ENCODE measurements at regions not wholly inside any gene's neighbourhood (a gene's known extent, or its start where the extent isn't known, plus 50 kb on each side); places are given as distances from the start of the nearest gene placed in this dataset.
"Not testable (repeated sequence)": the region's sequence is repeated elsewhere in the genome, so short reads cannot be mapped to it uniquely, and the experiment has no call there.

DNA sequence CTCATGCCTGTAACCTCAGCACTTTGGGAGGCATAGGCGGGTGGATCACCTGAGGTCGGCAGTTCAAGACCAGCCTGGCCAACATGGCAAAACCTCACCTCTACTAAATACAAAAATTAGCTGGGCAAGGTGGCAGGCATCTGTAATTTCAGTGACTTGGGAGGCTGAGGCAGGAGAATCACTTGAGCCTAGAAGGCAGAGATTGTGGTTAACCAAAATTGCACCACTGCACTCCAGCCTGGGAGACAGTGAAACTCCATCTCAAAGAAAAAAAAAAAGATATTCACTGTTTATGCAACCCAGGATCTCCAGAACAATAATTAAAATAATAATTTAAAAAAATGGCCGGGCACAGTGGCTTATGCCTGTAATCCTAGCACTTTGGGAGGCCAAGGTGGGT, 247.5 kb downstream of the LIPI start:
- DNase-seq (ENCODE audit: extremely low spot score, unreplicated experiment); H3K4me3 Mint-ChIP-seq (ENCODE audit: unreplicated experiment); H3K27ac Mint-ChIP-seq (ENCODE audit: unreplicated experiment); H3K36me3 Mint-ChIP-seq (ENCODE audit: unreplicated experiment); H3K27me3 Mint-ChIP-seq (ENCODE audit: unreplicated experiment); H3K4me1 Mint-ChIP-seq (ENCODE audit: unreplicated experiment): not testable (repeated sequence)
- peaks cover 20% of the 10 kb centered on the region for H3K9me3 Mint-ChIP-seq (ENCODE audit: unreplicated experiment)

DNA sequence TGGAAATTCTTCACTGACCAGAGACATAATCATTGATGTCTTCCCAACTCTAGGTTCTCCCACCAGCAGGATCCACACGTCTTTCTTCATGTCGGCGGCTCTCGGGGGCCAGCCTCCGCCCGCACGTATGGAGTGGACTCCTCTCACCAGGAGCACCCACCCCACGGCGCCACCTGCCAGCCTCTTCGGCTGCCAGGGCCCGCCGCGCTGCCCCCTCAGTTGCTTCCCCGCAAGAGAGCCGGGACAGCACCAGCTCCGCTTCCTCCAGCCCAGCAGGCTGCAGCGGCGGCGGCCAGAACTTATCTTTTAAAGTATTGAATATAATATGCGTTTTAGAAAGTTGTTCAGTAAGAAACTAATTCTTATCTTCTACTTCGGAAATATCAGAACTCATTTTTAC, 273.5 kb downstream of the LIPI start:
- Mint-ChIP-seq H3K4me1 (ENCODE audit: unreplicated experiment) (no peaks in the 10 kb centered on the region), H3K27me3 (ENCODE audit: unreplicated experiment) (no peaks in the 10 kb centered on the region), H3K36me3 (ENCODE audit: unreplicated experiment) (no peaks in the 10 kb centered on the region), H3K9me3 (ENCODE audit: unreplicated experiment) (peaks cover 17% of the 10 kb centered on the region), H3K4me3 (ENCODE audit: unreplicated experiment) (no peak overlapping the region), H3K27ac (ENCODE audit: unreplicated experiment) (no peak overlapping the region)
- DNase-seq (ENCODE audit: extremely low spot score, unreplicated experiment), result peak; percentile 80
- TF ChIP-seq, protein P1, sequence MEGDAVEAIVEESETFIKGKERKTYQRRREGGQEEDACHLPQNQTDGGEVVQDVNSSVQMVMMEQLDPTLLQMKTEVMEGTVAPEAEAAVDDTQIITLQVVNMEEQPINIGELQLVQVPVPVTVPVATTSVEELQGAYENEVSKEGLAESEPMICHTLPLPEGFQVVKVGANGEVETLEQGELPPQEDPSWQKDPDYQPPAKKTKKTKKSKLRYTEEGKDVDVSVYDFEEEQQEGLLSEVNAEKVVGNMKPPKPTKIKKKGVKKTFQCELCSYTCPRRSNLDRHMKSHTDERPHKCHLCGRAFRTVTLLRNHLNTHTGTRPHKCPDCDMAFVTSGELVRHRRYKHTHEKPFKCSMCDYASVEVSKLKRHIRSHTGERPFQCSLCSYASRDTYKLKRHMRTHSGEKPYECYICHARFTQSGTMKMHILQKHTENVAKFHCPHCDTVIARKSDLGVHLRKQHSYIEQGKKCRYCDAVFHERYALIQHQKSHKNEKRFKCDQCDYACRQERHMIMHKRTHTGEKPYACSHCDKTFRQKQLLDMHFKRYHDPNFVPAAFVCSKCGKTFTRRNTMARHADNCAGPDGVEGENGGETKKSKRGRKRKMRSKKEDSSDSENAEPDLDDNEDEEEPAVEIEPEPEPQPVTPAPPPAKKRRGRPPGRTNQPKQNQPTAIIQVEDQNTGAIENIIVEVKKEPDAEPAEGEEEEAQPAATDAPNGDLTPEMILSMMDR (IDR thresholded peaks at IDR 0.05), result no peak

DNA sequence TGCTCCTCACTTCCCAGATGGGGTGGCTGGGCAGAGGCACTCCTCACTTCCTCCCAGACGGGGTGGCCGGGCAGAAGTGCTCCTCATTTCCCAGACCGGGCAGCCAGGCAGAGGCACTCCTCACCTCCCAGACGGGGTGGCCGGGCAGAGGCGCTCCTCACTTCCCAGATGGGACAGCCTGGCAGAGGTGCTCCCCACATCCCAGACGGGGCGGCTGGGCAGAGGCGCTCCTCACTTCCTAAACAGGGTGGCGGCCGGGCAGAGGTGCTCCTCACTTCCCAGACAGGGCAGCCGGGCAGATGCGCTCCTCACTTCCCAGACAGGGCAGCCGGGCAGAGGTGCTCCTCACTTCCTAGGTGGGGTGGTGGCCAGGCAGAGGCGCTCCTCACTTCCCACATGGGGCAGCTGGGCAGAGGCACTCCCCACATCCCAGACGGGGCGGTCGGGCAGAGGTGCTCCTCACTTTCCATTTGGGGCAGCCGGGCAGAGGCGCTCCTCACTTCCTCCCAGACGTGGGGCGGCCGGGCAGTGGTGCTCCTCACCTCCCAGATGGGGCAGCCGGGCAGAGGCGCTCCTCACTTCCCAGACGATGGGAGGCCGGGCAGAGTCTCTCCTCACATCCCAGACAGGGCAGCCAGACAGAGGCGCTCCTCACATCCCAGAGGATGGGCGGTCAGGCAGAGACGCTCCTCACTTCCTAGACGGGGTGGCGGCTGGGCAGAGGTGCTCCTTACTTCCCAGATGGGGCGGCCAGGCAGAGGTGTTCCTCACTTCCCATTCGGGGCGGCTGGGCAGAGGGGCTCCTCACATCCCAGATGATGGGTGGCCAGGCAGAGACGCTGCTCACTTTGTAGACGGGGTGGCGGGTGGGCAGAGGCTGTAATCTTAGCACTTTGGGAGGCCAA, 274.5 kb downstream of the LIPI start:
- peaks cover 17% of the 10 kb centered on the region for H3K9me3 Mint-ChIP-seq (ENCODE audit: unreplicated experiment)
- H3K36me3 Mint-ChIP-seq (ENCODE audit: unreplicated experiment); H3K27ac Mint-ChIP-seq (ENCODE audit: unreplicated experiment); H3K4me3 Mint-ChIP-seq (ENCODE audit: unreplicated experiment); H3K4me1 Mint-ChIP-seq (ENCODE audit: unreplicated experiment); DNase-seq (ENCODE audit: extremely low spot score, unreplicated experiment); H3K27me3 Mint-ChIP-seq (ENCODE audit: unreplicated experiment): not testable (repeated sequence)

DNA sequence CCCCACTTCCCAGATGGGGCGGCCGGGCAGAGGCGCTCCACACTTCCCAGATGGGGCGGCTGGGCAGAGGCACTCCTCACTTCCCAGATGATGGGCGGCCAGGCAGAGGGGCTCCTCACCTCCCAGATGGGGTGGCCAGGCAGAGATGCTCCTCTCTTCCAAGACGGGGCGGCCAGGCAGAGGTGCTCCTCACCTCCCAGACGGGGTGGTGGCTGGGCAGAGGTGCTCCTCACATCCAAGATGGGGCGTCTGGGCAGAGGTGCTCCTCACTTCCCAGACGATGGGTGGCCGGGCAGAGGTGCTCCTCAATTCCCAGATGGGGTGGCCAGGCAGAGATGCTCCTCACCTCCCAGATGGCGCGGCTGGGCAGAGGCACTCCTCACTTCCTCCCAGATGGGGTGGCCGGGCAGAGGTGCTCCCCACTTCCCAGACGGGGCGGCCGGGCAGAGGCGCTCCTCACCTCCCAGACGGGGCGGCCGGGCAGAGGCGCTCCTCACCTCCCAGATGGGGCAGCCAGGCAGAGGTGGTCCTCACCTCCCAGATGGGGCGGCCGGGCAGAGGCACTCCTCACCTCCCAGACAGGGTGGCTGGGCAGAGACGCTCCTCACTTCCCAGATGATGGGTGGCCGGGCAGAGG, 275.2 kb downstream of the LIPI start:
- H3K27ac Mint-ChIP-seq (ENCODE audit: unreplicated experiment); H3K36me3 Mint-ChIP-seq (ENCODE audit: unreplicated experiment); H3K4me1 Mint-ChIP-seq (ENCODE audit: unreplicated experiment); DNase-seq (ENCODE audit: extremely low spot score, unreplicated experiment); H3K4me3 Mint-ChIP-seq (ENCODE audit: unreplicated experiment); H3K27me3 Mint-ChIP-seq (ENCODE audit: unreplicated experiment): not testable (repeated sequence)
- peaks cover 23% of the 10 kb centered on the region for H3K9me3 Mint-ChIP-seq (ENCODE audit: unreplicated experiment)

DNA sequence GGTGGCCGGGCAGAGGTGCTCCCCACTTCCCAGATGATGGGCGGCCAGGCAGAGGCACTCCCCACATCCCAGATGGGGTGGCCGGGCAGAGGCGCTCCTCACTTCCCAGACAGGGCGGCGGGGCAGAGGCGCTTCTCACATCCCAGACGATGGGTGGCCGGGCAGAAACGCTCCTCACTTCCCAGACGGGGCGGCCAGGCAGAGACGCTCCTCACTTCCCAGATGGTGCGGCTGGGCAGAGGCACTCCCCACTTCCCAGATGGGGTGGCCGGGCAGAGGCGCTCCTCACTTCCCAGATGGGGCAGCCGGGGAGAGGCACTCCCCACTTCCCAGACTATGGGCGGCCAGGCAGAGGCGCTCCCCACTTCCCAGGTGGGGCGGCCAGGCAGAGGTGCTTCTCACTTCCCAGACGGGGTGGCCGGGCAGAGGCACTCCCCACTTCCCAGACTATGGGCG, 275.8 kb downstream of the LIPI start:
- not testable (repeated sequence) for H3K4me1 Mint-ChIP-seq (ENCODE audit: unreplicated experiment); H3K4me3 Mint-ChIP-seq (ENCODE audit: unreplicated experiment); H3K36me3 Mint-ChIP-seq (ENCODE audit: unreplicated experiment); DNase-seq (ENCODE audit: extremely low spot score, unreplicated experiment); H3K27me3 Mint-ChIP-seq (ENCODE audit: unreplicated experiment); H3K27ac Mint-ChIP-seq (ENCODE audit: unreplicated experiment)
- H3K9me3 Mint-ChIP-seq (ENCODE audit: unreplicated experiment), result peaks cover 23% of the 10 kb centered on the region

DNA sequence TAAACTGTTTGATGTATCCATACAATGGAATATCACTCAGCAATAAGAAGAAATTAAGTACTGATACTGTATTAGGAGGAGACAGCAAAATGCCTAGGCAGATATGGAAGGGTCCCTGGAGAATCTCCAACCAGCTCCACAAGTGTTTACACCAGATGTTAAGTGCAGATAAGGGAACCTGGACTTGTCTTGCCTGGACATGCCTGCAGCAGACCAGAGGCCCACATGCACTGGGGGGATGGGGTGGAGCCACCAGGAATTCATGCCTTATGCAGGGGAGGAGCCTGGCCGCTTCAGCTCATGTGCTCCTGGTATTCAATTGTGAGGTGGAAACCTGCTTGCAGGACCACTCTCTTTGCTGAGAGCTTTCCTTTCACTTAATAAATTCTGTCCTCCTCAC, 287.6 kb downstream of the LIPI start:
- H3K36me3 Mint-ChIP-seq (ENCODE audit: unreplicated experiment); H3K4me1 Mint-ChIP-seq (ENCODE audit: unreplicated experiment); H3K27me3 Mint-ChIP-seq (ENCODE audit: unreplicated experiment); H3K27ac Mint-ChIP-seq (ENCODE audit: unreplicated experiment); DNase-seq (ENCODE audit: extremely low spot score, unreplicated experiment); H3K4me3 Mint-ChIP-seq (ENCODE audit: unreplicated experiment): not testable (repeated sequence)
- H3K9me3 Mint-ChIP-seq (ENCODE audit: unreplicated experiment), result peaks cover 27% of the 10 kb centered on the region

DNA sequence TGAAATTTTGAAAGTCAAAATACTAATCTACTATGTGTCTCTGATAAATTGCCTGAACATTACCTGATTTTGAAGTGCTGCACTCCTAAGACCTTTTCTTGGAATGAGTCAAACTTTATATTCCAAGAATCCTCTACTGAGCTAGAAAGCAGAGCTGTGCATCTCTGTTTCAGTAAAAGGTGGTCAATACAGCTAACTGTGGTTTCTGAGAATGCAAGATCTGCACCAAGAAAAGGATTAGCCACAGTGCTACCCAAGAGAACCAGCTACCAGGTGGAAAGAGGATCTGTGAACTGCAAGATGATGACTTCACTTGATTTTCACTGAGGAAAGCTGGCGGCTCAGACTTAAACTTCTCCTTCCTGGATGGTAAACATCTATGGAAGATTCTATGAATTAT, 289.3 kb downstream of the LIPI start:
- peaks cover 31% of the 10 kb centered on the region for H3K9me3 Mint-ChIP-seq (ENCODE audit: unreplicated experiment)
- H3K27ac Mint-ChIP-seq (ENCODE audit: unreplicated experiment); H3K36me3 Mint-ChIP-seq (ENCODE audit: unreplicated experiment); H3K27me3 Mint-ChIP-seq (ENCODE audit: unreplicated experiment); DNase-seq (ENCODE audit: extremely low spot score, unreplicated experiment); H3K4me1 Mint-ChIP-seq (ENCODE audit: unreplicated experiment); H3K4me3 Mint-ChIP-seq (ENCODE audit: unreplicated experiment): not testable (repeated sequence)

DNA sequence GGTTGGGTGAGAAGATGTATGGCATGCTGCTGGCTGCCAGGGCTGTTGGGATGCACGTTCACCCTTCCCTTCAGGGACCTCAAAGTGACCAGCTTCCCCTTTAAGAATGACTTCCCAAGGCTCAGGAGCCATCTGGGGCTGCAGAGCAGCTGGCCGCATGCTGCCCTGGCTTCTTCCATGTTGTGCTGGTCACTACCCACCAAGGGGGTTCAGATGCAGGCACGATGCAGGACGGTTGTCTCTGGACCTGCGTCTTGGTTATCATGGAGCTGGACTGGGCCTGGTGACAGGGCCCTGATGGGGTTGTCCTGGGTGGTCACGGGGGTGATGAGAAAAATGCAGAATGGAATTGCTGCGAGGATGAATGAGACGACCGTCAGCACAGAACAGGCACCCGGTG, 297.8 kb downstream of the POTED start:
- H3K27ac Mint-ChIP-seq (ENCODE audit: unreplicated experiment); H3K36me3 Mint-ChIP-seq (ENCODE audit: unreplicated experiment); H3K4me3 Mint-ChIP-seq (ENCODE audit: unreplicated experiment); H3K27me3 Mint-ChIP-seq (ENCODE audit: unreplicated experiment); DNase-seq (ENCODE audit: extremely low spot score, unreplicated experiment); H3K9me3 Mint-ChIP-seq (ENCODE audit: unreplicated experiment); H3K4me1 Mint-ChIP-seq (ENCODE audit: unreplicated experiment): not testable (repeated sequence)

DNA sequence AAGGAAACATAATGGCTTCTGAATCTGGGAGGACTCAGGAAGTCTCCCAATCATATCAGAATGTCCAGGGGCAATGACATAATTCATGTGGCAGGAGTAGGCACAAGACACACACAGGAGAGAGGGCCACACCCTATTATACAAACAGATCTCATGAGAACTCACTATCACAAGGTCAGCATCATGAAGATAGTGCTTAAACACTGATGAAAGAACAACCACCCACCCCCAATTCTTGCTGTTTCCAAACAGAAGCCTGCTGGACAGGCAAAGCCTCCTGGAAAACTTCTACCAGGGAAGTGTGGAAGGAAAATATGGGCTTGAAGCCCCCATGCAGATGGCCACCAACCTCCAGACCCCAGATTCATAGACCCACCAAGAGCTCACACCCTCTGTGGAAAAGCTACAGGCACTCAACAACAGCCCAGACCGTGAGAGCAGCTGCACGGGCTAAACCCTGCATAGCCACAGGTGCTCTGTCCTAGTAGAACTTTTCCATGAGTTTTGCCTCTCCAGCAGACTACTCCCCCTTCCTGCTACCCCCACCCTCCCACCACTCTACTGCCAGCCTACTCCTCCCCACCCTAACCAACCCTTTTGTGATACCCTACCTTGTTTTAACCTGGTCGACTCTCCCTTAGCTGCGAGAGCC, 287.1 kb downstream of the POTED start:
- not testable (repeated sequence) for H3K36me3 Mint-ChIP-seq (ENCODE audit: unreplicated experiment); H3K27ac Mint-ChIP-seq (ENCODE audit: unreplicated experiment); H3K27me3 Mint-ChIP-seq (ENCODE audit: unreplicated experiment); H3K4me1 Mint-ChIP-seq (ENCODE audit: unreplicated experiment); DNase-seq (ENCODE audit: extremely low spot score, unreplicated experiment); H3K4me3 Mint-ChIP-seq (ENCODE audit: unreplicated experiment)
- H3K9me3 Mint-ChIP-seq (ENCODE audit: unreplicated experiment), result peaks cover 56% of the 10 kb centered on the region

DNA sequence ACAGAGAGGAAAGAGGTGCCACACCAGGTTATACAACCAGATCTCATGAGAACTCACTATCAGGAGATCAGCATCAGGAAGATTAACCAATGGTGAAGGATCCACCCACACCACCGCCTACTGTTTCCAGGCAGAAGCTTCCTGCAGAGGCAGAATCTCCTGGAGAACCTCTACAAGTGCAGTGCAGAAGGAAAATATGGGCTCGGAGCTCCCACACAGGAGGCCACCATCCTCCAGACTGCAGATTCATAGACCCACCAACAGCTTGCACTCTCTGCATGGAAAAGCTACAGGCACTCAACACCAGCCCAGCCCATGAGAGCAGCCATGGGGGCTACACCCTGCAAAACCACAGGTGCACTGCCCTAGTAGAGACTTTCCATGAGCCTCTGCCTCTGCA, 284.0 kb downstream of the POTED start:
- H3K4me1 Mint-ChIP-seq (ENCODE audit: unreplicated experiment); H3K36me3 Mint-ChIP-seq (ENCODE audit: unreplicated experiment); DNase-seq (ENCODE audit: extremely low spot score, unreplicated experiment); H3K27me3 Mint-ChIP-seq (ENCODE audit: unreplicated experiment); H3K4me3 Mint-ChIP-seq (ENCODE audit: unreplicated experiment); H3K27ac Mint-ChIP-seq (ENCODE audit: unreplicated experiment): not testable (repeated sequence)
- H3K9me3 Mint-ChIP-seq (ENCODE audit: unreplicated experiment), result peaks cover 49% of the 10 kb centered on the region

DNA sequence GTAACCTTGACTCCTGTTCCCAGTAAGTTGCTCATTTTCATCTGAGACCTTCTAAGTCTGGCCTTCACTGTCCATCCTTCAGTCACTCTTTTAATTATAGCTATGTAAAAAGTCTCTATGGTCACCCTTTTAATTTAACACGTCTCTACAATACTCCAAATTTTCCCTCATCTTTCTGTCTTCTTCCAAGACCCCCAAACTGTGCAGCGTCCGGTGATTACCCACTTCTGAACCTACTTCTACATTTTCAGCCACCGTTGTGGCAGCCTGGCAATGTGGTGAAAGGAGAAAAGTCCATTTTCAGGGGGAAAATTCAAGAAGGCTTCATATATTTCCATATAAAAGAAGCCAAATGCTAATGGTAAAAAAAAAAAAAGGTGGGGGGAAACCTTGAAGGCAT, 283.4 kb downstream of the POTED start:
- H3K36me3 Mint-ChIP-seq (ENCODE audit: unreplicated experiment); H3K27me3 Mint-ChIP-seq (ENCODE audit: unreplicated experiment); DNase-seq (ENCODE audit: extremely low spot score, unreplicated experiment); H3K27ac Mint-ChIP-seq (ENCODE audit: unreplicated experiment); H3K4me3 Mint-ChIP-seq (ENCODE audit: unreplicated experiment); H3K4me1 Mint-ChIP-seq (ENCODE audit: unreplicated experiment): not testable (repeated sequence)
- peaks cover 50% of the 10 kb centered on the region for H3K9me3 Mint-ChIP-seq (ENCODE audit: unreplicated experiment)

All from osteocyte (in vitro differentiated cells).